Choroid plexus epithelial cell (primary cell): ENCODE measurements at regions not wholly inside any gene's neighbourhood (a gene's known extent, or its start where the extent isn't known, plus 50 kb on each side); places are given as distances from the start of the nearest gene placed in this dataset.

Source experiments
- DNase-seq: peaks from one replicate; pipeline ENCODE4 v3.0.0-alpha.2; 2010; ENCODE audit warnings: low read depth
- H3K4me3 ChIP-seq: 2 replicates; pipeline ENCODE4 v1.5.1; 2011; ENCODE audit warnings: low read depth, mild to moderate bottlenecking, control low read depth, low read length, moderate library complexity
- CTCF ChIP-seq: conservative IDR thresholded peaks from 2 replicates; pipeline ENCODE4 v1.5.1; 2011; ENCODE audit warnings: low read depth, mild to moderate bottlenecking, control low read depth, inconsistent platforms, low read length, moderate library complexity

- DNase-seq = no peak
- no peak overlapping the region for H3K4me3 ChIP-seq
- TF ChIP-seq CTCF = no peak
Measured at GRCh38 chr1:208646431-208646830, 402.2 kb upstream of the PLXNA2 start.

- no peak for DNase-seq
- H3K4me3 ChIP-seq = no peak overlapping the region
- TF ChIP-seq CTCF = no peak
Measured at GRCh38 chr1:208648146-208648545, 404.0 kb upstream of the PLXNA2 start.

- peak; percentile 88 for TF ChIP-seq CTCF
- DNase-seq = peak; percentile 83
- no peak overlapping the region for H3K4me3 ChIP-seq
Measured at GRCh38 chr1:208652296-208653160, 408.3 kb upstream of the PLXNA2 start.

- no peak for DNase-seq
- H3K4me3 ChIP-seq = no peak overlapping the region
- no peak for TF ChIP-seq CTCF
Measured at GRCh38 chr1:208653426-208653825, 409.2 kb upstream of the PLXNA2 start.

GRCh38 chr1:208654241-208654640 lies 410.1 kb upstream of the PLXNA2 start:
- TF ChIP-seq CTCF = peak; percentile 56
- peak; percentile 41 for DNase-seq

GRCh38 chr1:208665936-208666335 lies 421.8 kb upstream of the PLXNA2 start:
- TF ChIP-seq CTCF = no peak
- no peak for DNase-seq
- no peak overlapping the region for H3K4me3 ChIP-seq

More at GRCh38 chr1:208654241-208654640, 410.1 kb upstream of the PLXNA2 start:
- no peak overlapping the region for H3K4me3 ChIP-seq

- TF ChIP-seq CTCF = no peak
- H3K4me3 ChIP-seq = no peak overlapping the region
- DNase-seq = peak; percentile 1
Measured at GRCh38 chr1:208668991-208669390, 424.8 kb upstream of the PLXNA2 start.
